Activated CD8-positive, alpha-beta memory T cell treated with anti-CD3 and anti-CD28 coated beads for 24 hours (primary cell): ENCODE measurements at regions not wholly inside any gene's neighbourhood (a gene's known extent, or its start where the extent isn't known, plus 50 kb on each side); places are given as distances from the start of the nearest gene placed in this dataset.
"Not testable (repeated sequence)": the region's sequence is repeated elsewhere in the genome, so short reads cannot be mapped to it uniquely, and the experiment has no call there.

Source experiments
- DNase-seq: peaks from one replicate; pipeline ENCODE4 v3.0.0-alpha.2; 2020

DNA sequence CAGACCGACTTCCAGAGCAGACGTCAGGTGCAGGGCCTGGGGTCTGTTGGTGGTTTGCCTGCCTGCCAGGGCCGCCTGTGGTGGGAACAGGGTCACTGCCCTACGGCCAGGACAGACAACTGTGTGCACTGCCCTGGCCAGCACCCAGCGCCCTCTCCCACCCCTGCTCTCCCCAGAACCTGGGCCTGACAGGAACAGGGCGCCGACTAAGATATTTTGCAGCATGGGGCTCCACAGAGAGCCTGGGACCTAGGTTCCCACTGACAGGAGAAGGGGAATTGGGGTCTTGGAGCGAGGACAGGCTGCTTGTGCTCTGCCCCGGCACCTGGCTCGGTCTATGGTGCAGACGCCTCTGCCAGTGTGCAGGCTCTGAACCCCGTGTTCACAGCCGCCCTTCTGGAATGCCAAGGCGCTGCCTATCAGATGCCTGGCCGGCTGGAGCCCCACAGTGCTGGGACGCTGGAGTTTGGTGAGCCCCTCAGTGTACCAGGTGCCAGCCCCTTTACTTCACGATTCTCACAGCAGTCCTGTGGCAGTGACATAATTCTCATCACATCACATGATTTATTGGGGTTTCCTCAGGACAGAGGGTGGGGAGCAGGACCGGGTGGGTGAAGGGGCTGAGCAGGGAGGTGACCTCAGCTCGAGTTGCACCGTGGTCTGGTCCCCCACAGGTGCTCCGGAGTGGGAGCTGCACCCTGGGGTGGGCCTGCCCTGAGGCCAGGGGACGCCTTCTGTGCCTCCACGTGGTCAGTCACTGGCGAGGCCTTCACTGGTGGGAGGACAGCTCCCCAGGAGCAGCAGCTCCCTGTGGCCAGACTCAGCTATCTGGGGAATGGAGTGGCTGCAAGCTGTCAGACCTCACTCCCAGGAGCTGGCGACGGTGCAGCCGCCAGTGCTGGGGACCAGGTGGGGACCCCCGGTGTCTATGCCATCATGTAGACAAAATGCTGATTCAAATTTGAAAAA is 113.8 kb upstream of the LRPAP1 start:
- DNase-seq = no peak

DNA sequence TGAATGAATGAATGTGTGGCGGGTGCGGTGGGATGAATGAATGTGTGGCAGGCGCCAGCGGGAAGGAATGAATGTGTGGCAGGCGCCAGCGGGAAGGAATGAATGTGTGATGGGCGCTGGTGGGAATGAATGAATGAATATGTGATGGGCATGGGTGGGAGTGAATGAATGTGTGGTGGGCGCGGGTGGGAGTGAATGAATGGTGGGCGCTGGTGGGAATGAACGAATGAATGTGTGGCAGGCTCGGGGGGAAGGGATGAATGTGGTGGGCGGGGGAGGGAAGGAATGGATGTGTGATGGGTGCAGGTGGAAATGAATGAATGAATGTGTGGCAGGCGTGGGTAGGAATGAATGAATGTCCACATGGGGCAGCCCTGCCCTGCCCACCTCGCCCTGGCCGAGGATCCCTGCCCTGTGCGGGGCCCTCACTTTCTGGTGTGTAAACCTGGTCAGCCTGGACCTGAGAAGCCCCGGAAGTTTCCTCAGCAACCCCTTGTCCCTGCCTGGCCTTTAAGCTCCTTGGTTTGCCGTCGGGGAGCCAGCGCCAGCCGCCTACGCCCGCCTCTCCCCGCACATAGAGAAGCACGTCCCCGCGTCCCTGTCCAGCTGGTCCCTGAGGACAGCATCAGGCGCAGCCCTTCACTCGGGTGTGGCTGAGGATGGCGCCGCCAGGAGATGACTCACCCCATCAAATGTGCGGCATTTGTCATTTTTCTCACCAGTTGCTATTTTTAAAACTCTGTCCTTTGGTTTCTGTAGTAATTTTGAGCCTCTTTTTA is 112.8 kb upstream of the LRPAP1 start:
- no peak for DNase-seq

DNA sequence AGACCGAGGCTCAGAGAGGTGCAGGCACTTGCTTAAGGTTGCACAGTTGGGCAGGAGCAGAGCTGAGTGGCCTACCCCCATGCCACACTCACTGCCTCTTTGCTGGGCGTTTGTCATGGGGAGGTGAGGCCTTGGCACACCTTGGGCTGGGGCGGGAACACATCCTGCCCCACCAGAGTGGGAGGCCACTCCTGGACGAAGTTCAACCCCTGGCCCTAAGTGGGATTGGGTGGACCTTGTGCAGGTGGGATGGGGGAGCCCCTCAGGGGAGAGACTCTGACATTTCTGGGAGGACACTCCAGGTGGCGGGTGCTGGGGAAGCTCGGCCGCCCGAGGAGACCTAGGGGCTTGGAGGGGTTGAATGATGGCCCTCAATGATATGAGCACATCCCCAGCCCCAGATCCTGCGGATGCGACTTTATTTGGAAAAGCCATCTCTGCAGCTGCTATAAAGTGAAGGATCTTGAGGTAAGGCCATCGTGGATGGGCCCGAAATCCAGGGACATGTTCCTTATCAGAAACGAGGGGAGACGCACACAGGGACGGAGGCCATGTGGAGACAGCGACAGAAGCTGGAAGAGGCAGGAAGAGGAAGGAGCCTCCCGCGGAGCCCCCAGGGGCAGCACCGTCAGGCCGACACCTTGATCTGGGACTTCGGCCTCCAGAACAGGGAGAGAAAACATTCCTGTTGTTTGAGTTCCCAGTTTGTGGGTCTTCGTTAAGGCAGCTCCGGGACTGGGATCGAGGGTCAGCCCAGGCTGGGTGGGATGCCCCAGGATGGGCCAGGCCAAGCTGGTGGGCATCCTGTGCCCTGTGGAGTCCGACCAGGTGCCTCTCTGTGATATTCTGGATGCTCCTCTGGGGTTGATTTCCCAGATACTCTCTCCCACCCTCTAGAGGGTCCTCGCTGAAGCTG is 111.6 kb upstream of the LRPAP1 start:
- DNase-seq = no peak

DNA sequence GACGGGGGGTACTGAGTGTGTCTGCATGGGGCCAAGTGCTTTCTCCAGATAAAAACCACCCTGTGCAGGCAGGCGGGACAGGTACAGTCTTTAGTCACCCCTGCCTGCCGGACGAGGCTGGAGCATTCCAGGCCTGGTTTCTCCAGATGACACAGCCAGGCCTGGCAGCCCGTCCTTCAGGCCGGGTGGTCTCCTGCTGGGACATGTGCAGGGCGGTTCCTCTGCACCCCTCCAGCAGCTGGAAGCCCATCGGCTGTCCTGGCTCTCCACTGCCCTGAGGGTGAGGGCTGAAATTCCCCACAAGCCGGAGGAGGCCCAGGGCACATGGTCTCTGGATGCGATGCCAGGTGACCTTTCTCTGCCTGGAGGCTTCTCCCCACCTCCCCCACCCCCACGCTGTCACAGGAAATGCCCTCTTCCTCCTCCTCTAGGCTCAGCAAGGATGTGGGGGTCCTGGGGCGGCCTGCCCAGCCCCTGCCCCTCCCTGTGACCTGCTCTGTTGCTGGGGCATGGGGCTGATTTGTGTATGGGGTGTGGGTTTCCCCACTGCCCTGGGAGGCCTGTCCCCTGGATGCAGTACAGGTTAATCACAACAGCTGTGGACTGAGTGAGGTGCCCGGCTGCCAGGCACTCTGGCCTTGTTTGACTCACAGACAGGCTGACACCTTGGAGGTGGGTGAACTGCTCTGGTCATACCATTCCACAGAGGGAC is 110.7 kb upstream of the LRPAP1 start:
- no peak for DNase-seq

DNA sequence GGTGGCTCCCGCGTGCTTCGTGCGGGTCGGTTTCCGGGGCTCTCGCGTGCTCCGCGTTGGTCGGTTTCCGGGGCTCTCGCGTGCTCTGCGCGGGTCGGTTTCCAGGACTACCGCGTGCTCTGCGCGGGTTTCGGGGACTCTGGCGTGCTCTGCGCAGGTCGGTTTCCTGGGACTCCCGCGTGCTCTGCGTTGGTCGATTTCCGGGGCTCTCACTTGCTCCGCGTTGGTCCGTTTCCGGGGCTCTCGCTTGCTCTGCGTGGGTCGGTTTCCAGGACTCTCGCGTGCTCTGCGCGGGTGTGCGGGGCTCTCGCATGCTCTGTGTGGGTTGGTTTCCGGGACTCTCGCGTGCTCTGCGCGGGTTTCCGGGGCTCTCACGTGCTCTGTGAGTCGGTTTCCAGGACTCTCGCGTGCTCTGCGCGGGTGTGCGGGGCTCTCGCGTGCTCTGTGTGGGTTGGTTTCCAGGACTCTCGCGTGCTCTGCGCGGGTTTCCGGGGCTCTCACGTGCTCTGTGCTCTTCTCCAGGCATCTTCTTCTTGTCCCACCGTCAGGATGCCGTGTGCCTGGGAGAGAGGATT is 109.9 kb upstream of the LRPAP1 start:
- DNase-seq = no peak

DNA sequence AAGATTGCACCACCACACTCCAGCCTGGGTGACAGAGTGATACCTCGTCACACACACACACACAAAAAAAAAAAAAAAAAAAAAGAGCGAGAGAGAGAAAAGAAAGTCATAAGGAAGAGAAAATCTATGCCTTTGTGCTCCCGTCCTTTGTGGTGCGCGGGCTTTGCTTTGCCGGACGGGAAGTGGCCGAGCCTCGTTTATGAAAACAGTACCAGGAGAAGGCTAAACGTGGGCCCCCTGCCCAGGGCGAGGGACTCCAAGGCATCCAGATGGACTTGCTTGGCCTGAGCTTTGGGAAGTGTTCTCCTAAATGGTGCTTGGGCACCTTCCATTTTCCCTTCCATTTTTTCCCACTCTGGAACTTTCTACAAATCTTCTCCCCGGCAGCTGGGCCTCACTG is 109.3 kb upstream of the LRPAP1 start:
- DNase-seq = no peak

DNA sequence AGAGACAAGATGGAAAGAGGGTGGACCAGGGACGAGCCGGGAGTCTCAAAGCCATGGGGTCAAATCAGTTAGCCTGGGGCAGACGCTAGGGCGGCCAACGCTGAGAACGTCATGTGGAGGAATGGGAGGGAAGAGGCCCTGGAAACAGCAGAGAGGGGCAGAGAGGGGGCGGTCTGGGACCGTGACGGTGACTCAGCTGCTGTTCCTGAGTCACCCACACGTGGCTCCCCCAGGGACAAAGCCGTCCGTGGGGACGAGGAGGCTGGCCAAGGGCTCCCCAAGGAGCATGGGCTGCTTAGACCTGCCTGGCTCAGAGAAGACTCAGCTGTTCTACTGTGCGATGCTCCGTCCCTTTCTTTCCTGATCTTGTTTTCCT is 108.4 kb upstream of the LRPAP1 start:
- no peak for DNase-seq

DNA sequence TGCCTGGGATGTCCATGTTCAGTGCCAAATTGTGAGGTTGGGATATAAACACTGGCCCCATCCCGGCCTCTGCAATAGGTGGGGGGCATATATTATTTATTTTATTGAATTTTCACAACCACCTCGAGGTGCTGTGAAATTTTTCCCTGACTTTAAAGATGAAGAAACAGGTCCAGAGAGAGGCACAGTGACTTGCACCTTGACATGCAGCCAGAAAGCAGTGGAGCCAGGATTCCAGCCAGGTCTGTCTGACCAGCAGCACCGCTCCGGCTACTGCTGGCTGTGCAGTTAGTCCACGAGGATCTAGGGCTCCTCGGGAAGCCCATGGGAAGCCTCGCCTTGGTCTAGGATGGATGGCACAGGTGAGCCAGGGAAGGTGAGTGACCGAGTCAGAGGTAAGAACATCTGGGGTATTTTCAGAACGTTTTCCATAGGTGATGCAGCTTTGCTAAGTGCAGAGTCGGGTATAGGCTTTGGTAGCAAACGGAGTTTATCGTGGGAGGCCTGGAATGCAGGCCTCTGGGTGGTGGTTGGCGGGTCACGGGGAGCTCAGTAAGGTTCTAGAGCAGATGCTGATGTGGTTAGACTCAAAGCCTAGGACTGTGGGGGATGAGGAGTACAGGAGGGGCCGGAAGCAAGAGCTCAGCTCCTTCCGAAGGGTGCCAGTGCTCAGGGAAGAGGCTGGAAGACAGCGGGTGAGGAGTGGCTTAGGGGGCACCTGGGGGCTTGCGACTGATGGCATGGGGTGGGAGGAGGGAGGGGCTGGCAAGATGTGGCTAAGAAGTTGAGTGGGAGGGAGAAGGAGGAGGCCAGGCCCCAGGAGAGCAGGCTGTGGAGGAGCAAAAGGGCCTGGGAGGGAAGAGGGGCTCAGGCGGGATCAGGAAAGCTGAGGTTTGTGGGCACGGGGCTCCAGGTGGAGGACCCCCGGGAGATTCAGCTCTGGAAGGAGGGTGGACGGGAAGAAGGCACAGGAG is 107.7 kb upstream of the LRPAP1 start:
- no peak for DNase-seq

DNA sequence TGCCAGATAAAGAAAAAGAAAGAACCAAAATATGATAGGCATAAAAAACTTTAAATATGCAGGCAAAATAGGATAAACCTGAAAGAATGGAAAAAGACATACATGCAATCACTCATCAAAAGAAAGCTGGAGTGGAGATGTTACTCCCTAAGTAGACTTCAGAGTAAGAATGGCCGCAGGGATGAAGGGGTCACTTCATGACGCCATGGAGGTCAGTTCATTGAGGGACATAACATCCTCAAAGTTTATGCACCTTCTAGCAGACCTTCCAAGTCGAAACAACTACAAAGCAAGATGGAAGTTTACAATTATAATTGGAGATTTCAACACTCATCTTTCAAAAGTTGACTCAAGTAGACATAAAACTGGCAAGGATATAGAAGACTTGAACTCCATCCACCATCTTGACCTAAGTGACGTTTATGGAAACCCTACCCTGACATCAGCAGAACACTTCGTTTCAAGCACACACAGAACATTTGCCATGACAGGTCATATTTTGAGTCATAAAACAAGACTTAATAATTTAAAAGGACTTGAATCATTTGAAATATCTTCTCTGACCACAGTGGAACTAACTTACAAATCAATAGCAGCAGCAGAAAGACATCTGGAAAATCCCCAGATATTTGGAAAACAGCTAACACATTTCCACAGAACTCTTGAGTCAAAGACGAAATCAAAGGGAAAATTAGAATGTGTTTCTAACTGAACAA is 106.0 kb upstream of the LRPAP1 start:
- no peak for DNase-seq

DNA sequence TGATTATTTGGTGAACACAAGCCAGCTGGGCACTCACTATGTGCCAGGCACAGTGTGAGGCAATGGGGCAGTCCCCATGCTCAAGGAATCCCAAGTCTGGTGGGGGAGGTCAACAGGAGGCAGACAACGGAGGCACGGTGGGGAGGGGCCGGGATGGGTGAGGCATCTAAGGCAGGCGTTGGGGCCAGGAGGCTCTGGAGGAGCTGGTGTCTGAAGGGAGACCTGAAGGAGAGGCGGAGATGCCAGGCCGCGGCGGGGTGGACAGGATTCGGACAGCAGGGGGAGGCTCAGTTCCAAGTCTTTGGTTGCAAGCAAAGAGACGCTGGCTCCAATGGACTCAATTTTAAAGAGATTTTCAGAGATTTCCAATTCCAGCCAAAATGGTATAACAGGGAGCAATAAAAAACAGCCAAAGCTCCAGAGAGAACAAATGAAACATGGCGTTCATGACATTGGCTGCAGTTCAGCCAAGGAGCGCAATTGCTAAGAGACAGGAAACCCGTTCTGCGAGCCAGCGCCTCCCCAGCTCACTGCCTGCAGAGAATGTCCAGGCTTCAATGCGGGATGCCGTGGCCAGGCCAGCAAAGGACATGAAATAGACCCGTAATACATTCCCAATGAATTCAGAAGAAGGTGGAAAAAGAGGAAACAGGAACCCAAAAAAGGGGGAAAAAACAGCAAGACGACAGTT is 105.2 kb upstream of the LRPAP1 start:
- no peak for DNase-seq

DNA sequence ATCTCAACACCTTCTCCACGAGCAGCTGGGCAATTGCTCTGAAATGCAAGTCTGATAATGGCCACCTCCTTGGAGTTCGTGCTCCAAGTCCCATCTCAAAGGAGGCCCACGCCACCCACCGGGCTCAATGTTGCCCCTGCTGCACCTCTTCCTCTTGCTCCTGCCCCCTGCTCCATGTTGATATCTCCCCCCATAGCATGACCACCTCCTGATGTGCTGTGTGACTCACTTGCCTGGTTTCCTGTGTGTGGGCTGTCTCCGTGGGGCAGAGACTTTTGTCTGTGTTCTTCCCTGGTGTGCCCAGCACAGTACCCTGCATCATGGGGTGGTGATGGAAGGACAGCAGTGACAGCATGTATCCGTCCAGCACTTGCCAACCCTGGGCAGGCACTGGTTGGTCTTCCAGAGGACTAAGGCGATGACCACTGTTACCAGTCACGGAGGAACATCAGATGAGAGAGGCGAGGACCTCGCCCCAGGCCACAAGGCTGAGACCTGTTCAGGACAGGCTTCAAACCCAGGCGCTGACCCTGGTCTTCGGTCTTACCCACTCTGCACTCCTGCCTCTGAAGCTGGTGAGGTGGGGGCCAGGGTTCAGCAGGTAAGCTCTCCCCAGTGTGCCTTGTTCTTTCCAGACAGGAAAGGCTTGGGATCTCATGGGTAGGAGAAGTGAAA is 104.6 kb upstream of the LRPAP1 start:
- no peak for DNase-seq

DNA sequence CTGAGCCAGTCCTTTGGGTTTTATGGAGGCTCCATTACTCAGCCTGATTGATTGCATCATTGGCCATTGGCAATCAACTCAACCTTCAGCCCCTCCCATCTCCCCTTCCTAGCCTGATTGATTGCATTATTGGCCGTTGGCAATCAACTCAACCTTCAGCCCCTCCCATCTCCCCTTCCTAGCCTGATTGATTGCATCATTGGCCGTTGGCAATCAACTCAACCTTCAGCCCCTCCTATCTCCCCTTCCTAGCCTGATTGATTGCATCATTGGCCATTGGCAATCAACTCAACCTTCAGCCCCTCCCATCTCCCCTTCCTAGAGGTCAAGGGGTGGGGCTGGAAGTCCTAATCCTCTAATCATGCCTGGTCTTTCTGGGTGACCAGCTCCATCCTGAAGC is 103.8 kb upstream of the LRPAP1 start:
- DNase-seq = not testable (repeated sequence)

DNA sequence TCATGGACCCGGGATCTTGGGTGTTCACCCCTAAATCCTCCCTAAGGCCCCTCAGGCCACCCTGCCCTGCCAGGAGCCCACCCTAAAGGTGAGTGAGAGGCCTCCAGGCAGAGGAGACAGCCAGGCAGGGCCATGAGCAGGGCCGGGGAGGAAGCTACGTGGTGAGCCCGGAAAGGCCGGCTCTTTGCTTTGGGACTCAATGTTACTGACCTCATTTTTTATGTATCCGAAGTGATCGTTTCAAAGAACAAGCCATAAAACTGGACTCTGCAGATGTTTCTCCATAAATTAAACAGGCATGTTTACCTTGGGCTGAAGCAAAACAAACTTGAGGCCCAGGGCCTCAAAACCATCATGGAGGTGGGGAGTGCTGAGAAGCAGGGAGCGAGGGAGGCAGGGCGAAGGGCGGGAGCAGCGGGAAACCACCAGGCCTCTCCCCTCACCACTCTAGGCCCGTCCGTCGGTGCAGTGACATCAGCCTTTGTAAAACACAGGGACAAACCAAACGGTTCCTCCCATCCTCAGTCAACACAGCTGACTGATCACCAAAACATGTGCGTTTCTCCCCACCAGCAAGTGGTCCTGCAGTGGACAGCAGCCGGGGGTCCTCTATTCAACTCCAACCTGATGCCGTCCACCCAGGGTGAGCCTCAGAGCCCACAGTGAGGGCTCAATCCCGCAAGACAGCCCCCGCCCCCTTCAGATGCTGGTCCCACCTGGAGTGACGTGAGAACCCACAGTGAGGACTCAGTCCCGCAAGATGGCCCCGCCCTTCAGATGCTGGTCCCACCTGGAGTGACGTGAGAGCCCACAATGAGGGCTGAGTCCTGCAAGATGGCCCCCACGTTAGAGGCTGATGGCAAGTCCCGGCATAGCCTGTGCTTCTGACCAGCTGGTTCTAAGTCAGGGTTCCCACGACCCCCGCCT is 102.9 kb upstream of the LRPAP1 start:
- no peak for DNase-seq

DNA sequence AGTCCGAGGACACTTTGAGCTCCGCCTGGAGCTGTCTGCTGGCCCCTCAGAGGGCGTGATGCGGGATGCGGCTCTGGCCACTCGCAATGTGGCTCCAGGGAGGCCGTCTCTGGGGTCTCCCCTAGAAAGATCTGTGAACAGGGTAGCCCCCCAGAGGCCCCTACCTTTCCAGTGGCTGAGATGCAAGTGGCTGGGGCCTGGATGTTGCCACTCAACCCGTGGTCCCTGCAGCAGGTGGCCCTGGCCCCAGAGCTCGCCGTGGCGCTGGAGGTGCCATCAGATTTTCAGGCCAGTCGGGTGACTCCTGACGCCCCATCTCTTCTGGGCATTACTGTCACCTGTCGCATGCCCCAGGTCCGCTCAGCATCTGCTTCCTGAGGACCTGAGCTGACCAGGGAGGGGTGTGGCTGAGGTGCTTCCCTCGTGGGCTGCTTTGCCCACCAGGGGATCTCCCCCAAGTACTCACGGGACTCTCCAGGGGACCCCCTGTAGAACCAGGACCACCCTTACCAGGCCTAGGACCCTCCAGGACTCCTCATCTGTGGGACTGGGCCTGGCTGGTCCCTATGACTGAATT is 102.1 kb upstream of the LRPAP1 start:
- no peak for DNase-seq

DNA sequence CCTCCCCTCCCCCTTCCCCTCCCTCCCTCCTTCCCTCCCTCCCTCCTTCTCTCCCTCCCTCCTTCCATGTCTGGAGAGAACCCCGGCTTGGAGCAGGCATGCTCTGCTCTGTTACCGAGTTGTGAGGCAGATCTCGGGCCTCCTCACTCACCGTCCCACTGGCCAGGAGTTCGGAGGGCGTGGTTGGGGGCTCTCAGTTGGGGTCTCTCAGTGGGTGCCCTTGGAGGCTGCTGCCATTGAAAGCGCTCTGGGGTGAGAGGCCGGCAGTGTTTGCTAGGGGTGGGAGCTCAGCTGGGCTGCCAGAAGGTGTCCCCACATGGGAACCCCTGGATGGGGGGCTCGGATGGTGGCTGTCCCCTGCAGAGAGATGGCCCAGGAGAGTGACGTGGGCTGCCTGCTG is 101.1 kb upstream of the LRPAP1 start:
- DNase-seq = not testable (repeated sequence)

DNA sequence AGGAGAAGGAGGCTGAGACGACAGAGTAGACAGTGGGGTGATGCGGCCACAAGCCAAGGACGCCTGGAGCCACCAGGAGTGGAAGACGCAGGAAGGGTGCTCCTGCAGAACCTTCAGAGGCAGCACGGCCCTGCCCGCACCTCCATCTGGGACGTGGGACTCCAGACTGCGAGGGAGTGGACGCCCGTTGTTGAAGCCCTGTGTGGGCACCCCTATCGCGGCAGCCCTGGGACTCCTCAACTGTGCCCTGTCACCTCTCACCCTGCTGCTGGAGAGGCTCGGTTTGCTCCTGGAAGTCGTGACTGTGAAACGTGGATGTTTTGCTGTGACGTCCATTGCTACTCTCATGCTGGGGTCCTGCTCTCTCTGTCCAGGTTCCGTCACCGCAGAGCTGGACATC is 100.6 kb upstream of the LRPAP1 start:
- DNase-seq = not testable (repeated sequence)
